HEK293 (cell line): ENCODE measurements at regions not wholly inside any gene's neighbourhood (a gene's known extent, or its start where the extent isn't known, plus 50 kb on each side); places are given as distances from the start of the nearest gene placed in this dataset.

Experiments used
- CTCF ChIA-PET: fragments of 350-600 bp; formaldehyde crosslinking; extraction: SDS; loops from one replicate; lab custom pipeline; 2021; ENCODE audit warnings: antibody characterized with exemption; lab: Yijun Ruan, JAX
- POLR2A ChIA-PET: fragments of 300-600 bp; formaldehyde crosslinking; extraction: SDS; loops from one replicate; lab custom pipeline; 2020; ENCODE audit warnings: antibody characterized with exemption, inconsistent platforms; lab: Yijun Ruan, JAX
- H3K27ac ChIP-seq: fragments of 200-500 bp; sonication (Bioruptor generic); 2 replicates; pipeline ENCODE4 v1.5.1; 2014; ENCODE audit warnings: low read depth, low read length, control low read depth, inconsistent platforms; ENCODE audit errors: extremely low read depth
- H3K36me3 ChIP-seq, 2 experiments: fragments of 200-500 bp in 1 of 2; sonication (Bioruptor generic) in 1 of 2; 1 replicate in 1 of 2; 2 replicates in 1 of 2; pipeline ENCODE4 v1.5.1; 2014 to 2017; ENCODE audit warnings: inconsistent platforms in 2 of 2, low read length in 2 of 2; ENCODE audit not compliant: control insufficient read depth in 2 of 2, insufficient read depth in 1 of 2
- H3K4me1 ChIP-seq: fragments of 200-500 bp; sonication (Bioruptor generic); 2 replicates; pipeline ENCODE4 v1.5.1; 2014; ENCODE audit warnings: mild to moderate bottlenecking, low read length, inconsistent platforms; ENCODE audit not compliant: control insufficient read depth, insufficient read depth
- H3K4me3 ChIP-seq: 2 replicates; pipeline ENCODE4 v1.5.1; 2011; ENCODE audit warnings: low read depth, mild to moderate bottlenecking, control low read depth, low read length, moderate library complexity
- H3K9me3 ChIP-seq: fragments of 200-500 bp; sonication (Bioruptor generic); 2 replicates; pipeline ENCODE4 v1.5.1; 2014; ENCODE audit warnings: low read depth, low read length, inconsistent platforms; ENCODE audit not compliant: control insufficient read depth, insufficient read depth
- PRDM1 ChIP-seq: fragments of 450-650 bp; formaldehyde crosslinking; IDR thresholded peaks from 2 replicates; pipeline ENCODE4; 2016; ENCODE audit warnings: missing biosample characterization, missing genetic modification characterization
- SALL2 ChIP-seq: fragments of 450-650 bp; formaldehyde crosslinking; IDR thresholded peaks from 2 replicates; pipeline ENCODE4 v1.5.0; 2017; ENCODE audit warnings: missing biosample characterization, mild to moderate bottlenecking, missing genetic modification characterization, borderline replicate concordance
- TCF7L2 ChIP-seq: IDR thresholded peaks from 2 replicates; pipeline ENCODE4 v1.6.1; 2011; ENCODE audit warnings: low read depth, mild to moderate bottlenecking, inconsistent platforms, low read length, moderate library complexity, borderline replicate concordance
- ZBTB17 ChIP-seq: fragments of 450-650 bp; formaldehyde crosslinking; IDR thresholded peaks from 2 replicates; pipeline ENCODE4 v1.5.1; 2016; ENCODE audit warnings: missing biosample characterization, missing genetic modification characterization
- ZNF114 ChIP-seq: fragments of 450-650 bp; formaldehyde crosslinking; IDR thresholded peaks from 2 replicates; pipeline ENCODE4 v1.5.0; 2017; ENCODE audit warnings: missing biosample characterization, missing genetic modification characterization
- ZNF341 ChIP-seq: fragments of 450-650 bp; formaldehyde crosslinking; IDR thresholded peaks from 2 replicates; pipeline ENCODE4; 2016; ENCODE audit warnings: low read depth, missing biosample characterization, missing genetic modification characterization
- ZNF529 ChIP-seq: fragments of 450-650 bp; formaldehyde crosslinking; IDR thresholded peaks from 2 replicates; pipeline ENCODE4 v1.5.1; 2017; ENCODE audit warnings: missing genetic modification characterization, missing biosample characterization; ENCODE audit not compliant: insufficient replicate concordance
- ZNF777 ChIP-seq: fragments of 450-650 bp; formaldehyde crosslinking; IDR thresholded peaks from 2 replicates; pipeline ENCODE4 v1.5.1; 2017; ENCODE audit warnings: missing biosample characterization, missing genetic modification characterization, borderline replicate concordance
- TF ChIP-seq, protein P1 (sequence below): fragments of 450-650 bp; formaldehyde crosslinking; IDR thresholded peaks from 2 replicates; pipeline ENCODE4 v1.5.1; 2017; ENCODE audit warnings: missing biosample characterization, missing genetic modification characterization
- TF ChIP-seq, protein P2 (sequence below): fragments of 450-650 bp; formaldehyde crosslinking; IDR thresholded peaks from 2 replicates; pipeline ENCODE4 v1.5.1; 2016; ENCODE audit warnings: missing biosample characterization, missing genetic modification characterization
- TF ChIP-seq, protein P3 (sequence below): fragments of 450-650 bp; formaldehyde crosslinking; IDR thresholded peaks from 2 replicates; pipeline ENCODE4 v1.5.1; 2016; ENCODE audit warnings: missing biosample characterization, missing genetic modification characterization
- TF ChIP-seq, protein P4 (sequence below): fragments of 450-650 bp; formaldehyde crosslinking; IDR thresholded peaks from 2 replicates; pipeline ENCODE4 v1.5.1; 2016; ENCODE audit warnings: missing biosample characterization, missing genetic modification characterization, borderline replicate concordance
- TF ChIP-seq, protein P5 (sequence below): fragments of 450-650 bp; formaldehyde crosslinking; IDR thresholded peaks from 2 replicates; pipeline ENCODE4 v1.5.1; 2016; ENCODE audit warnings: missing biosample characterization, missing genetic modification characterization

DNA sequence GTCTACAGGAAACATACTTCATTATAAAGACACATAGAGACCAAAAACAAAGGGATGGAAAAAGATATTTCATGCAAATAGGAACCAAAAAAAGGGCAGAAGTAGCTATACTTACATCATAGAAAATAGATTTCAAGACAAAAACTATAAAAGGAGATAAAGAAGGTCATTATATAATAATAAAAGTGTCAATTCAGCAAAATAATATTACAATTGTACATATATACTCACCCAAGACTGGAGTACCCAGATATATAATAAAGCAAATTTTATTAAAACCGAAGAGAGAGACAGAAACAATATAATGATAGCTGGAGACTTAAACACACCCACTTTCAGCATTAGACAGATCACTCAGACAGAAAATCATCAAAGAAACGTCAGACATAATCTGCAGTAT is 546.3 kb downstream of the PRDM9 start:
- Histone ChIP-seq H3K4me3 (no peak overlapping the region), H3K36me3 (no peaks in the 10 kb centered on the region), H3K4me1 (no peaks in the 10 kb centered on the region), H3K27ac (no peak overlapping the region), H3K9me3 (no peaks in the 10 kb centered on the region)
- ChIA-PET CTCF (no interaction called here), POLR2A (no interaction called here)
- TF ChIP-seq SALL2 (tag by site-specific recombination) (no peak), ZNF777 (no peak), TCF7L2 (no peak)
- TF ChIP-seq, protein P1, sequence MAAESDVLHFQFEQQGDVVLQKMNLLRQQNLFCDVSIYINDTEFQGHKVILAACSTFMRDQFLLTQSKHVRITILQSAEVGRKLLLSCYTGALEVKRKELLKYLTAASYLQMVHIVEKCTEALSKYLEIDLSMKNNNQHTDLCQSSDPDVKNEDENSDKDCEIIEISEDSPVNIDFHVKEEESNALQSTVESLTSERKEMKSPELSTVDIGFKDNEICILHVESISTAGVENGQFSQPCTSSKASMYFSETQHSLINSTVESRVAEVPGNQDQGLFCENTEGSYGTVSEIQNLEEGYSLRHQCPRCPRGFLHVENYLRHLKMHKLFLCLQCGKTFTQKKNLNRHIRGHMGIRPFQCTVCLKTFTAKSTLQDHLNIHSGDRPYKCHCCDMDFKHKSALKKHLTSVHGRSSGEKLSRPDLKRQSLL (tag by site-specific recombination): no peak
- TF ChIP-seq, protein P2, sequence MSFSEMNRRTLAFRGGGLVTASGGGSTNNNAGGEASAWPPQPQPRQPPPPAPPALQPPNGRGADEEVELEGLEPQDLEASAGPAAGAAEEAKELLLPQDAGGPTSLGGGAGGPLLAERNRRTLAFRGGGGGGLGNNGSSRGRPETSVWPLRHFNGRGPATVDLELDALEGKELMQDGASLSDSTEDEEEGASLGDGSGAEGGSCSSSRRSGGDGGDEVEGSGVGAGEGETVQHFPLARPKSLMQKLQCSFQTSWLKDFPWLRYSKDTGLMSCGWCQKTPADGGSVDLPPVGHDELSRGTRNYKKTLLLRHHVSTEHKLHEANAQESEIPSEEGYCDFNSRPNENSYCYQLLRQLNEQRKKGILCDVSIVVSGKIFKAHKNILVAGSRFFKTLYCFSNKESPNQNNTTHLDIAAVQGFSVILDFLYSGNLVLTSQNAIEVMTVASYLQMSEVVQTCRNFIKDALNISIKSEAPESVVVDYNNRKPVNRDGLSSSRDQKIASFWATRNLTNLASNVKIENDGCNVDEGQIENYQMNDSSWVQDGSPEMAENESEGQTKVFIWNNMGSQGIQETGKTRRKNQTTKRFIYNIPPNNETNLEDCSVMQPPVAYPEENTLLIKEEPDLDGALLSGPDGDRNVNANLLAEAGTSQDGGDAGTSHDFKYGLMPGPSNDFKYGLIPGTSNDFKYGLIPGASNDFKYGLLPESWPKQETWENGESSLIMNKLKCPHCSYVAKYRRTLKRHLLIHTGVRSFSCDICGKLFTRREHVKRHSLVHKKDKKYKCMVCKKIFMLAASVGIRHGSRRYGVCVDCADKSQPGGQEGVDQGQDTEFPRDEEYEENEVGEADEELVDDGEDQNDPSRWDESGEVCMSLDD: no peak

DNA sequence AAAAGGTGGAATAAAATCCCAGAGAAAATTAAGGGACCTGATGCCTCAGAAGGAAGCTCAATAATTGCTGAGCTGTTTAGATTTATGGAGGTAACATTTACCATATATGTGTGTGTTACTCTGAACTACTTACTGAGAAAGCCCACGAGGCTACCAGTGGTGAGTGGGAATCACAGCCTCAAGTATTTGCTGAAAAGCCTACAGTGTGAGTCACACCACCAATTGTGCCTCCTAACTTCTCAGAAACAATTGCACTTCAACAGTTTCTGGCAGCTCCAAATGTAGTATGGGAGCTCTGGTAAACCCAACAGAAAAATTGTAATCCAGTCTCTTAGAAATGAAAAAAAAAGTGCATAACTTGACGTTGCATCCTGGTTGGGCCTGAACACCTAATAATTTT is 551.6 kb downstream of the PRDM9 start:
- no peaks in the 10 kb centered on the region for H3K4me1 ChIP-seq
- no peak overlapping the region for H3K27ac ChIP-seq
- H3K36me3 ChIP-seq: no peaks in the 10 kb centered on the region
- CTCF ChIA-PET: interaction anchor here (1.1 kb wide), 1 partner anchor 81 kb away, joined by 3 read pairs; no protein-coding TSS in a partner anchor
- TF ChIP-seq ZNF341 (tag by site-specific recombination) (no peak), ZBTB17 (tag by site-specific recombination) (no peak), ZNF529 (tag by site-specific recombination) (no peak), PRDM1 (tag by site-specific recombination) (no peak), ZNF114 (tag by site-specific recombination) (no peak)
- TF ChIP-seq, protein P3, sequence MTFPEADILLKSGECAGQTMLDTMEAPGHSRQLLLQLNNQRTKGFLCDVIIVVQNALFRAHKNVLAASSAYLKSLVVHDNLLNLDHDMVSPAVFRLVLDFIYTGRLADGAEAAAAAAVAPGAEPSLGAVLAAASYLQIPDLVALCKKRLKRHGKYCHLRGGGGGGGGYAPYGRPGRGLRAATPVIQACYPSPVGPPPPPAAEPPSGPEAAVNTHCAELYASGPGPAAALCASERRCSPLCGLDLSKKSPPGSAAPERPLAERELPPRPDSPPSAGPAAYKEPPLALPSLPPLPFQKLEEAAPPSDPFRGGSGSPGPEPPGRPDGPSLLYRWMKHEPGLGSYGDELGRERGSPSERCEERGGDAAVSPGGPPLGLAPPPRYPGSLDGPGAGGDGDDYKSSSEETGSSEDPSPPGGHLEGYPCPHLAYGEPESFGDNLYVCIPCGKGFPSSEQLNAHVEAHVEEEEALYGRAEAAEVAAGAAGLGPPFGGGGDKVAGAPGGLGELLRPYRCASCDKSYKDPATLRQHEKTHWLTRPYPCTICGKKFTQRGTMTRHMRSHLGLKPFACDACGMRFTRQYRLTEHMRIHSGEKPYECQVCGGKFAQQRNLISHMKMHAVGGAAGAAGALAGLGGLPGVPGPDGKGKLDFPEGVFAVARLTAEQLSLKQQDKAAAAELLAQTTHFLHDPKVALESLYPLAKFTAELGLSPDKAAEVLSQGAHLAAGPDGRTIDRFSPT (tag by site-specific recombination): no peak
- TF ChIP-seq, protein P4, sequence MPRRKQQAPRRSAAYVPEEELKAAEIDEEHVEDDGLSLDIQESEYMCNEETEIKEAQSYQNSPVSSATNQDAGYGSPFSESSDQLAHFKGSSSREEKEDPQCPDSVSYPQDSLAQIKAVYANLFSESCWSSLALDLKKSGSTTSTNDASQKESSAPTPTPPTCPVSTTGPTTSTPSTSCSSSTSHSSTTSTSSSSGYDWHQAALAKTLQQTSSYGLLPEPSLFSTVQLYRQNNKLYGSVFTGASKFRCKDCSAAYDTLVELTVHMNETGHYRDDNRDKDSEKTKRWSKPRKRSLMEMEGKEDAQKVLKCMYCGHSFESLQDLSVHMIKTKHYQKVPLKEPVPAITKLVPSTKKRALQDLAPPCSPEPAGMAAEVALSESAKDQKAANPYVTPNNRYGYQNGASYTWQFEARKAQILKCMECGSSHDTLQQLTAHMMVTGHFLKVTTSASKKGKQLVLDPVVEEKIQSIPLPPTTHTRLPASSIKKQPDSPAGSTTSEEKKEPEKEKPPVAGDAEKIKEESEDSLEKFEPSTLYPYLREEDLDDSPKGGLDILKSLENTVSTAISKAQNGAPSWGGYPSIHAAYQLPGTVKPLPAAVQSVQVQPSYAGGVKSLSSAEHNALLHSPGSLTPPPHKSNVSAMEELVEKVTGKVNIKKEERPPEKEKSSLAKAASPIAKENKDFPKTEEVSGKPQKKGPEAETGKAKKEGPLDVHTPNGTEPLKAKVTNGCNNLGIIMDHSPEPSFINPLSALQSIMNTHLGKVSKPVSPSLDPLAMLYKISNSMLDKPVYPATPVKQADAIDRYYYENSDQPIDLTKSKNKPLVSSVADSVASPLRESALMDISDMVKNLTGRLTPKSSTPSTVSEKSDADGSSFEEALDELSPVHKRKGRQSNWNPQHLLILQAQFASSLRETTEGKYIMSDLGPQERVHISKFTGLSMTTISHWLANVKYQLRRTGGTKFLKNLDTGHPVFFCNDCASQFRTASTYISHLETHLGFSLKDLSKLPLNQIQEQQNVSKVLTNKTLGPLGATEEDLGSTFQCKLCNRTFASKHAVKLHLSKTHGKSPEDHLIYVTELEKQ (tag by site-specific recombination): no peak
- TF ChIP-seq, protein P5, sequence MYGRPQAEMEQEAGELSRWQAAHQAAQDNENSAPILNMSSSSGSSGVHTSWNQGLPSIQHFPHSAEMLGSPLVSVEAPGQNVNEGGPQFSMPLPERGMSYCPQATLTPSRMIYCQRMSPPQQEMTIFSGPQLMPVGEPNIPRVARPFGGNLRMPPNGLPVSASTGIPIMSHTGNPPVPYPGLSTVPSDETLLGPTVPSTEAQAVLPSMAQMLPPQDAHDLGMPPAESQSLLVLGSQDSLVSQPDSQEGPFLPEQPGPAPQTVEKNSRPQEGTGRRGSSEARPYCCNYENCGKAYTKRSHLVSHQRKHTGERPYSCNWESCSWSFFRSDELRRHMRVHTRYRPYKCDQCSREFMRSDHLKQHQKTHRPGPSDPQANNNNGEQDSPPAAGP (tag by site-specific recombination): no peak
- no peak overlapping the region for H3K4me3 ChIP-seq
- POLR2A ChIA-PET: no interaction called here
- no peaks in the 10 kb centered on the region for H3K9me3 ChIP-seq
